ENCODE measurements at regions not wholly inside any gene's neighbourhood (a gene's known extent, or its start where the extent isn't known, plus 50 kb on each side); places are given as distances from the start of the nearest gene placed in this dataset.
"Not testable (repeated sequence)": the region's sequence is repeated elsewhere in the genome, so short reads cannot be mapped to it uniquely, and the experiment has no call there.

DNA sequence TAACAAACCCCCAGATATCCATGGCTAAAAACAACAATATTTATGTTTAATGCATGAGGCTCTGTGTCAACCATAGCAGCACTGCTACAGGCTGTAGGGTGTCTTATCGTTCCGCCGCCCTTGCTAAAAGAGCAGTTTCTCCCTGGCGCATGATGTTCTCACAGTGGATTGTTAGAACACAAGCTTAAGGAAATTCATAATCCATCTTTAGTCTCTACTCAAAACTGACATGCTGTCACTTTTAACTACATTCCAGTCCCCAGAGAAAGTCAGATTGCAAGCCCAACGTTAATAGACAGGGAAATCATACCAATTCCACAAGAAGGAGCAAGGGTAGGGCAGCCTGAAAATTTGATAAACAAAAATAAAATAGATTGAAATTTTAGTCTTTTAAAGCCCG, 1960.8 kb downstream of the PCDH7 start:
- DNase-seq = no peak

- no peak for DNase-seq
Measured at GRCh38 chr4:32684160-32684559, 1964.0 kb downstream of the PCDH7 start.

DNA sequence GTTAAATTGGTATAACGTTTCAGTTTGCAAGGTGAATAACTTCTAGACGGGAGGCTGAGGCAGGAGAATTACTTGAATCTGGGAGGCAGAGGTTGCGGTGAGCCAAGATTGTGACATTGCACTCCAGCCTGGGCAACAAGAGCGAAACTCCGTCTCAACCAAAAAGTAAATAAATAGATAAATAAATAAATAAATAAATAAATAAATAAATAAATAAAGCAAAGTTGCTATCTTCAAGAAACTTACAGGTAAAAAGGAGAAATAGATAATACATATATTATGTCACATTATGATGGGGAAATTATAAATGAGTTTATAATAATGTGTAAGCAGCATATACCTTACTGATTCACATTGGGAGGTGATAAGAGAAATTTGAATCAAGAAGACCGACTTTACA, 1966.0 kb downstream of the PCDH7 start:
- DNase-seq = no peak

DNA sequence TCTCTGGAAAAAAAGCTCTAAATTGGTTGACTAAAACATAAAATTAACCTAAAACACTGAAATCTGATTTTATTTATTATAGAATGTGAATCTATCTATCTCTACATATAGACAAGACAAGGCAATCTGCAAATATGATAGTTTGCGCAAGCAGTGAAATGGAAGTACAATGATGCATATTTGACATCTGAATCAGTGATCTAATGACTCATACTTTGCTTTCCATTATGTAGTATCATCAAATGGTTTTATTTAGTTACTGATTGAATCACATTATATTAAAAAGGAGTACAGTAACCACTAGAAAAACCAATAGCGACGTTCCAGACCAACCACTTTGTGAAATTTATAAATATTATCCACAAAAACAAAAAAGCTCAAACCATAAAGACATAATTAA, 1969.3 kb downstream of the PCDH7 start:
- no peak for DNase-seq

DNA sequence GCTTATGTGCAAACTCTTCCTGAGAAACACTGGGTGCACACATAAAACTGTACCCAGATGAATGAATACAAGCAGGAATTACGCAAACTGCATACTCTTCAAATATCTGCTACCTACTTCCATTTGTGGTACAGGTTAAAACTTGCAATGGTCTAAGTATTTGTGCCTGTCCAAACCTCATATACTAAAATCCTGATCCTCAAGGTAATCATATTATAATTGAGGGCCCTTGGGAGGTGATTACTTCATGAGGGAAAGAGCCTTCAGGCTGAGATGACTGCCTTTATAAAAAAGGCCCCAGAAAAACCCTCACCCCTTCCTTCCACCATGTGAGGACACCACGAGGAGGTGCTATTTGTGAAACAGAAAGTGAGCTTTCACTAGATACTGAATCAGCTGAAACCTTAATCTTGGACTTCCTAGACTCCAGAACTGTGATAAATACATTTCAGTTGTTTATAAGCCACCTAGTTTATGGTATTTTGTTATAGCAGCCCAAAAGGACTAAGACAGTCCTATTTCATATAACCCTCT, 1977.2 kb downstream of the PCDH7 start:
- DNase-seq = no peak

DNA sequence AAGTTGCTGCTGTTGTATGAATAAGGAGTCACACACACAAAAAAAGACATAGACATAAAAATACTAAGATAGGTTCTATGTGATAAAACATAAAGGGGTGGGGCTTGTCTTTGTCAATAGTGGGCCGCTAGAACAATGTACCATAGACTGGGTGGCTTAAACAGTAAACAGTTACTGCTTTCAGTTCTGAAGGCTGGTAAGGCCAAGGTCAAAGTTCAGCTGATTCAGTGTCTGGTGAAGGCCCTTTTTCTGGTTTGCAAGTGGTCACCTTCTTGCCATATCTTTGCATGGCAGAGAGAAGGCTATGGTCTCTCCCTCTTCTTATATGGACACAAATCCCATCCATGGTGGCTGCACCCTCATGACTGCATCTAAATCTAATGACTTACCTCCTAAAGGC, 1980.7 kb downstream of the PCDH7 start:
- DNase-seq = no peak

DNA sequence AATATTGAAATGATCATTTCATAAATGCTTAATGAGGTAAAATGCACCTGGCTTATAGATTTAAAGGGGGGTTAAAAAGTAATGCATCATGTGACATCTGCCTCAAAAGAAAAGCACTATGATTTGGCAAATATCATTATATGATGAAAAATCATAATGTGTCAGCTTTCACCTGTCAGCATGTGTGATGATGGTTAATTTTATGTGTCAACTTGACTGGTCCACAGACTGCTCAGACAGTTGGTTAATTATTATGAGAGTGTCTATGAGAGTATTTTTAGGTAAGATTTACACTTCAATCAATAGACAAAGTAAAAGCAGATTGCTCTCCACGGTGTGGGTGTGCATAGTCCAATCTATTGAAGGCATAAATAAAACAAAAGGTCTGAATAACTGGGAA, 1986.7 kb downstream of the PCDH7 start:
- no peak for DNase-seq

DNA sequence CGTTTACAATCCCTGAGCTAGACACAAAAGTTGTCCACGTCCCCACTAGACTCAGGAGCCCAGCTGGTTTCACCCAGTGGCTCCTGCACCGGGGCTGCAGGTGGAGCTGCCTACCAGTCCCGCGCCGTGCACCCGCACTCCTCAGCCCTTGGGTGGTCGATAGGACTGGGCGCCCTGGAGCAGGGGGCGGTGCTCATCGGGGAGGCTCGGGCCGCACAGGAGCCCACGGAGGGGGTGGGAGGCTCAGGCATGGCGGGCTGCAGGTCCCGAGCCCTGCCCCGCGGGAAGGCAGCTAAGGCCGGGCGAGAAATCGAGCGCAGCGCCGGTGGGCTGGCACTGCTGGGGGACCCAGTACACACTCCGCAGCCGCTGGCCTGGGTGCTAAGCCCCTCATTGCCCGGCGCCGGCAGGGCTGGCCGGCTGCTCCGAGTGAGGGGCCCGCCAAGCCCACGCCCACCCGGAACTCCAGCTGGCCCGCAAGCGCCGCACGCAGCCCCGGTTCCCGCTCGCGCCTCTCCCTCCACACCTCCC, 1996.0 kb downstream of the PCDH7 start:
- not testable (repeated sequence) for DNase-seq

GRCh38 chr4:32735856-32736590, 2015.9 kb downstream of the PCDH7 start:
- DNase-seq = no peak

DNA sequence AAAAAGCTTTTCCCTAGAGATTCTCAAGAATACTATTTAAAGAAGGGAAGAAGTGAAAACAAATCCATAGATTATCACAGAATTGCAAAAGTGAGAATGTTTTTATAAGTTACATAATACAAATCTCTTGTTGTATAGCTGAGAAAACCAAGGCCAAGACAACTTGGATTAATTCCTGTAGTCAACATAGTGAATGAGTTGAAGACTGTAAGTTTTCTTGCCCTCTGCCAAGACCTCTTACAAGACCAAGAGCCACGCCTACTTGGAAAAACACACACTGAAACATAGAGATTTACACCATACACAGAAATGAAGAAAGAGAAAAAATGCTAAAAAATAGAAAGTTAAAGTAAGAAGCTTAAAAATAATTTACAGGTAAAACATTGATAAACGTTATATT, 2024.0 kb downstream of the PCDH7 start:
- DNase-seq = no peak

- no peak for DNase-seq
Measured at GRCh38 chr4:32745351-32745750, 2025.2 kb downstream of the PCDH7 start.

- DNase-seq = no peak
Measured at GRCh38 chr4:32748061-32748460, 2027.9 kb downstream of the PCDH7 start.

DNA sequence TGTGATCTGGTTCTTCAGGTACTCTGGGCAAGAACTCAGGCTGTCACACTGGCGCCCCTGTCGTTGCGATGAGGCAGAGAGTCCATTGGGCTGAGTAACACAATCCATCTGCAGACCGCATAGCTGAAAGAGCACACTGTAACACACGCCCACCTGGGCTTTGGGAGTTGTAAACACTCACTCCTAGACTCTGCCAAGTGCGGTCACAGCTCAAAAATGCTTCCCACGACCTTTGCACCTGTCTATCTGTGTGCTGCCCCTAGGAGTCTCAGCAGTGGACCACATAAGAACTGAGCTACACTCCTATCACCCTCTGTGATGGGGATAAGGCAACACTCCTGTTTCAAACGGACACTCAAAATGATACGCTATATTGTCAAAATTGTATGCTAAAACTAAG, 2028.3 kb downstream of the PCDH7 start:
- no peak for DNase-seq

DNA sequence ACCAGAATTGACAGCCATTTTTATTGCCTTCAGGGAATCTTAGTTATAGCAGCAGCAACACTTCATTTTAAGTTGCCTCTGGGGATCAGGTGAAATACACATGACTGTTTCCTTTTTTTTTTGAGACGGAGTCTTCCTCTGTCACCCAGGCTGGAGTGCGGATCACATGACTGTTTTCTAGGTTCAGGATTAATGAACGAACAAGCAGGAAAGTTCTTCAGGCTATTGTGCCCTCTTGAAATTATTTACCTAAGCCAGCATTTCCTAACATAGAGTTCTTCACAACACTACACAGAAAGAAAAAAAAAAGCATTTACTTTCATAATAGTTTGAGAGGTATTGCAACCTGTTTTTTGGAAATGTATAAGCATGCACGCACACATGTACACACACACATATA, 2032.8 kb downstream of the PCDH7 start:
- no peak for DNase-seq

- no peak for DNase-seq
Measured at GRCh38 chr4:32768664-32769389, 2048.7 kb downstream of the PCDH7 start.

- no peak for DNase-seq
Measured at GRCh38 chr4:32771491-32771890, 2051.3 kb downstream of the PCDH7 start.

DNA sequence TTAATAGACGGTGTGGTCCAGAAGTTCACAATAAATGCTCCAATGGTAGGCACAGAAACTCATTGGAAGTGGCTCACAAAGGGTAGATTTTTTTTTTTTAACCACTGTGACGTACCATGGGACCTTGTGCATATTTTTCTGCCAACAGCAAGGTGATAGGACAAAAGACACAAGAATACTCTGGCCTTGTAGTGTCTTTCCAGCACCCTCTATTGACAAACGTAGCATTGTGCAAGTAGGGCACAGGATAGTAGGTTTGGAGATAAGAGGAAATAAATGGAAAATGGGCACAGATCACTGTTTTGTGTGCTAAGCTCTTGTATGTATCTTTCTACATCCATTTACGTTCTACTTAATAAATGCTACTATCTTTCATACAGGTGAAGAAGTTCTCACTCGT, 2054.9 kb downstream of the PCDH7 start:
- DNase-seq = no peak

DNA sequence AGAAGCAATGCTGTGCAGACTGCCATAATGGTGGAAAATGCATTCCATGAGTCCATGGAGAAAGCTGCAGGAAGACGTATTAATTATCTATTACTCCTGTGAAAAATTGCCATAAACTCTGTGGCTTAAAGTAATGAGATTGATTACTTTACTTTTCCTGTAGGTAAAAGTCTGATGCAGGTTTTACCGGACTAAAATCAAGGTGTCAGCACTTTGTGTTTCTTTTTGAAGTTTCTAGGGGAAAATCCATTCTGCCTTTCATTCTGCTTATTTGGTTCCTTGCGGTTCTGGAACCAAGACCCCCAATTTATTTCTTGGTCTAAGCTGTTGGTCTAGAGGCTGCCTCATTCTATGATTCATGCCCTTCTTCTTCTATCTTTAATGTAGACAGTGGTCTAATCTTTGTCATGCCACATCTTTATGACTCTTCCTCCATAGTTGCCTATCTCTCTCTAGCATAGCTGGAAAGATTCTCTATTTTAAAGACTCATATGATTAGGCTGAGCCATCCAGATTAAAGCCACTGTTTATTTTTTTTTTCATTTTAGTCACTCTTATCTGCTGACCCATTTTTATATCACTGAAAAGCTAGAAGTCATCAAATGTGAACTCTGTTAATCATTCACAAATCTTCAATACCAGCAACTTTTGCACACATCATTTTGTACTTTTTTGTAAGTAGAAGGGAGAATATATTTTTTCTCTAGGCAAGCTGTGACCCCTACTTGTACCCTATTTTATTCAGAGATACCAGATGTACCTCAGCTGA, 2056.4 kb downstream of the PCDH7 start:
- DNase-seq = no peak

DNA sequence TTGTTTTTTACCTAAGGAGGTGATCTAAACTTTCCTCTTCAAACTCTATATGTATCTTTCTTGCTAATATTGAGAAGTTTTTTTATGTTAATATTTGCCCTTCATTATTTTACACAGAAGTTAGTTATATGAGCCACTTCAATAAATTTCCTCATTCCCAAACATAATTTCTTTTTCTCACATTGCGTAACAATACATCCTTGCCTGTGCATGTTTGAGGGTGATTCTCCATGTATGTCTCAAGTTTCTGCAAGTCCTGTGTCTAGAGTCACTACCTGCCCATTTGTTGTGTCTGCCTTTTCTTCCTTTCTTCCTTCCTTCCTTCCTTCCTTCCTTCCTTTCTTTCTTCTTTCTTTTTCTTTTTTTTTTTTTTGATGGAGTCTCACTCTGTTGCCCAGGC, 2057.9 kb downstream of the PCDH7 start:
- DNase-seq = no peak

- DNase-seq = no peak
Measured at GRCh38 chr4:32778938-32779337, 2058.8 kb downstream of the PCDH7 start.

DNA sequence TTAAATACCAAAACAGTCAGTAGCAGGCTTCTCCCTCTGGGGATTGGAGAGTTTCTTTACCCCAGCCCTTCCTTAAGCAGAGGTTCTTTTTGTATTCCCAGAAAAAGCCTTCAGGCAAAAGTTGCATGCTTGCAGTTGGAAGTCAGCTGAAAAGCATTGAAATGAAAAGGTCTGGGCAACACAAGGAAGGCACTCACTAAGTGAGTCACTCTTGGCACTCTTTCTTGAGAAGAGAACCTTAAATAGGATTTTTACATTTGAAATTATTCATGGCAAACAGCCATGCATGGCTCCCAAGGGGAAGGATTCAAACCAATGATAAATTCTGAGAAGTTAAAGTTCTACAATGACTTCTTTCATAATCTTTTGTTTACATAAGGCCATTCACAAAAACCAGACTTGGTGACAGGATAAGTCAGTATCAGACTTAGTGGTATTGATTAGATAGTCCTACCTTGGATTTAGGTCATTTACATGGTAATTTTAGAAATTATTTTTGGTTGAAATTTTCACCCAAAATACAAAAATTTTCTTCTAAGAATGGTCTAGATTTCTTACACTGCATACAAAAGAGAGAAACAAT, 2068.9 kb downstream of the PCDH7 start:
- DNase-seq = no peak

GRCh38 chr4:32790803-32791202, 2070.6 kb downstream of the PCDH7 start:
- DNase-seq = no peak

Measured in activated CD4-positive, alpha-beta T cell treated with anti-CD3 and anti-CD28 coated beads, Interleukin-10, Interleukin-2, amounts not matched to agents 100 ng/mL and 50 ng/mL, durations not matched to agents 16 hours and 8 hours (primary cell).